Transverse colon (tissue), 4 donors: ENCODE measurements at regions not wholly inside any gene's neighbourhood (a gene's known extent, or its start where the extent isn't known, plus 50 kb on each side); places are given as distances from the start of the nearest gene placed in this dataset.

Source experiments
- DNase-seq: peaks from one replicate; pipeline ENCODE4 v3.0.0-alpha.2; 2019
- H3K27ac ChIP-seq, 4 donors: fragments of 200-600 bp; sonication (generic); 2 replicates each; pipeline ENCODE4 v1.5.1; 2016 to 2018; ENCODE audit warnings: inconsistent platforms in 4 of 4
- H3K27me3 ChIP-seq: fragments of 200-600 bp; sonication (generic); 2 replicates; pipeline ENCODE4 v1.5.1; 2017; ENCODE audit warnings: inconsistent platforms
- H3K36me3 ChIP-seq, 4 donors: fragments of 200-600 bp; sonication (generic); 2 replicates each; pipeline ENCODE4 v1.5.1; 2017 to 2019; ENCODE audit warnings: inconsistent platforms in 4 of 4
- H3K4me1 ChIP-seq, 4 donors: fragments of 200-600 bp; sonication (generic); 2 replicates each; pipeline ENCODE4 v1.5.1; 2017 to 2020; ENCODE audit warnings: inconsistent platforms in 4 of 4
- H3K4me3 ChIP-seq, 4 donors: fragments of 200-600 bp; sonication (generic); 1 replicate in 1 of 4; 2 replicates in 3 of 4; pipeline versions ENCODE4 v1.5.1 to v1.6.1; 2017 to 2019; ENCODE audit warnings: inconsistent platforms in 4 of 4
- H3K9me3 ChIP-seq, 2 donors: fragments of 200-600 bp; sonication (generic); 2 replicates each; pipeline ENCODE4 v1.5.1; 2017 to 2019; ENCODE audit warnings: inconsistent platforms in 2 of 2
- EP300 ChIP-seq: sonication (generic); formaldehyde crosslinking; IDR thresholded peaks from one replicate; pipeline ENCODE4 v1.6.1; 2017; ENCODE audit warnings: antibody characterized with exemption, low read depth
- POLR2A ChIP-seq: fragments of 450-650 bp; IDR thresholded peaks from one replicate; pipeline ENCODE4 v1.6.1; 2016; ENCODE audit warnings: antibody characterized with exemption, mild to moderate bottlenecking, moderate library complexity
- POLR2AphosphoS5 ChIP-seq, 3 donors: sonication (generic); formaldehyde crosslinking; IDR thresholded peaks; one replicate each; pipeline ENCODE4 v1.6.1; 2016; ENCODE audit warnings: antibody characterized with exemption in 3 of 3
- WGBS, 2 donors: methylation state at CpG; one replicate each; pipeline ENCODE4 v1.1.5; 2018; ENCODE audit warnings: low coverage in 1 of 2; 5-methylcytosine and 5-hydroxymethylcytosine counted together
- in situ Hi-C, 4 donors: fragments of 200-750 bp; cut with MboI; loops; one replicate each; pipeline versions ENCODE4 v1.15.0 to v1.15.1; 2017; ENCODE audit warnings: low sequenced_read_pairs in 3 of 4, low pct_ligation_motif_present in 1 of 4, low pct_unique_long_range_greater_than_20kb in 1 of 4
- intact Hi-C: fragments of 100-400 bp; cut with DNase I; formaldehyde crosslinking; loops from one replicate; pipeline ENCODE4 v1.15.1; 2023; ENCODE audit warnings: low total_unique reads
- TF ChIP-seq, protein P1 (sequence below), 5 experiments: fragments of 200-600 bp in 3 of 5; fragments of 450-650 bp in 2 of 5; sonication (generic) in 3 of 5; IDR thresholded peaks; 1 replicate in 2 of 5; 2 replicates in 3 of 5; pipeline ENCODE4 v1.5.1; 2016 to 2017; ENCODE audit warnings: antibody characterized with exemption in 5 of 5, inconsistent platforms in 3 of 5, mild to moderate bottlenecking in 2 of 5, moderate library complexity in 1 of 5

GRCh38 chr3:177811112-177811511, 613.8 kb upstream of the TBL1XR1 start:
- Histone ChIP-seq H3K36me3 (no peaks in the 10 kb centered on the region), H3K4me3 (no peak overlapping the region), H3K27ac (peak overlapping the region in 3 of 4 donors; percentile 12 to 47 (median 37)), H3K27me3 (no peaks in the 10 kb centered on the region), H3K4me1 (peaks cover 0 to 22% (median 0%) of the 10 kb centered on the region in 4 donors), H3K9me3 (no peaks in the 10 kb centered on the region)
- DNase-seq = no peak
- in situ Hi-C loops (no loop called here), intact Hi-C loops (loop anchor here (10.0 kb wide), 1 partner anchor 156 kb away; no protein-coding TSS in a partner anchor)
- WGBS, 2 donors = 81 to 85% methylated on average over 3 of the region's 3 CpGs
- TF ChIP-seq EP300 (no peak), POLR2AphosphoS5 (IDR thresholded peaks at IDR 0.05) (no peak), POLR2A (no peak)
- TF ChIP-seq, protein P1, sequence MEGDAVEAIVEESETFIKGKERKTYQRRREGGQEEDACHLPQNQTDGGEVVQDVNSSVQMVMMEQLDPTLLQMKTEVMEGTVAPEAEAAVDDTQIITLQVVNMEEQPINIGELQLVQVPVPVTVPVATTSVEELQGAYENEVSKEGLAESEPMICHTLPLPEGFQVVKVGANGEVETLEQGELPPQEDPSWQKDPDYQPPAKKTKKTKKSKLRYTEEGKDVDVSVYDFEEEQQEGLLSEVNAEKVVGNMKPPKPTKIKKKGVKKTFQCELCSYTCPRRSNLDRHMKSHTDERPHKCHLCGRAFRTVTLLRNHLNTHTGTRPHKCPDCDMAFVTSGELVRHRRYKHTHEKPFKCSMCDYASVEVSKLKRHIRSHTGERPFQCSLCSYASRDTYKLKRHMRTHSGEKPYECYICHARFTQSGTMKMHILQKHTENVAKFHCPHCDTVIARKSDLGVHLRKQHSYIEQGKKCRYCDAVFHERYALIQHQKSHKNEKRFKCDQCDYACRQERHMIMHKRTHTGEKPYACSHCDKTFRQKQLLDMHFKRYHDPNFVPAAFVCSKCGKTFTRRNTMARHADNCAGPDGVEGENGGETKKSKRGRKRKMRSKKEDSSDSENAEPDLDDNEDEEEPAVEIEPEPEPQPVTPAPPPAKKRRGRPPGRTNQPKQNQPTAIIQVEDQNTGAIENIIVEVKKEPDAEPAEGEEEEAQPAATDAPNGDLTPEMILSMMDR (IDR thresholded peaks at IDR 0.05) = no peak

DNA sequence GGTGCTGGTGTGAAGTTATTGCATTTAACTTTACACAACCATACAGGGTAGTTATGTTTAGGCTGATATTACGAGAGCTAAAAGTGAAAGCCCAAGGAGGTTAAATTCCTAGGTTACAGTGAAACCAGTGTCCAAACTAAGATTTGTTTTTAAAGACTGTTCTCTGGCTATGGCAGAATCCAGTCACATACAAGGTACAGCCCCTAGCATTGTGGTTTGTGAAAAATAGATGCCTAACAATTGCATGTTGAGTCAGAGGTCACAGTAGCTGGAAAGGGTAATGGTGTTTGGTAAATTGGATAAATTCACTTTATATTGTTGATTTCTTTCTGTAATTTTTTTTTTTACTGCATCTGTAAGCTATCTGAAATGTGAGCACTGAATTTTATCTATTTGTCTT, 614.6 kb upstream of the TBL1XR1 start:
- no peaks in the 10 kb centered on the region for H3K36me3 ChIP-seq
- H3K27ac ChIP-seq = peak overlapping the region in 2 of 4 donors; percentile 26 to 47
- intact Hi-C loops (loop anchor here (10.0 kb wide), 1 partner anchor 157 kb away; no protein-coding TSS in a partner anchor), in situ Hi-C loops (no loop called here)
- H3K27me3 ChIP-seq = no peaks in the 10 kb centered on the region
- DNase-seq = no peak
- H3K4me1 ChIP-seq = peaks cover 0 to 24% (median 0%) of the 10 kb centered on the region in 4 donors
- no peaks in the 10 kb centered on the region for H3K9me3 ChIP-seq
- 79 to 80% methylated on average over 1 of the region's 1 CpG for WGBS, 2 donors
- TF ChIP-seq POLR2AphosphoS5 (IDR thresholded peaks at IDR 0.05) = no peak
- no peak overlapping the region for H3K4me3 ChIP-seq

GRCh38 chr3:177812492-177812891, 615.2 kb upstream of the TBL1XR1 start:
- TF ChIP-seq POLR2A (no peak), EP300 (no peak), POLR2AphosphoS5 (IDR thresholded peaks at IDR 0.05) (no peak)
- TF ChIP-seq, protein P1 (IDR thresholded peaks at IDR 0.05) = no peak
- no peaks in the 10 kb centered on the region for H3K36me3 ChIP-seq
- in situ Hi-C loops = no loop called here
- no peaks in the 10 kb centered on the region for H3K27me3 ChIP-seq
- peaks cover 0 to 24% (median 0%) of the 10 kb centered on the region in 4 donors for H3K4me1 ChIP-seq
- no peak overlapping the region for H3K4me3 ChIP-seq
- intact Hi-C loops = loop anchor here (10.0 kb wide), 1 partner anchor 158 kb away; no protein-coding TSS in a partner anchor
- no peaks in the 10 kb centered on the region for H3K9me3 ChIP-seq
- no peak for DNase-seq
- WGBS, 2 donors = 81 to 97% methylated on average over 4 to 5 of the region's 5 CpGs
- H3K27ac ChIP-seq = peak overlapping the region in 2 of 4 donors; percentile 26 to 47

DNA sequence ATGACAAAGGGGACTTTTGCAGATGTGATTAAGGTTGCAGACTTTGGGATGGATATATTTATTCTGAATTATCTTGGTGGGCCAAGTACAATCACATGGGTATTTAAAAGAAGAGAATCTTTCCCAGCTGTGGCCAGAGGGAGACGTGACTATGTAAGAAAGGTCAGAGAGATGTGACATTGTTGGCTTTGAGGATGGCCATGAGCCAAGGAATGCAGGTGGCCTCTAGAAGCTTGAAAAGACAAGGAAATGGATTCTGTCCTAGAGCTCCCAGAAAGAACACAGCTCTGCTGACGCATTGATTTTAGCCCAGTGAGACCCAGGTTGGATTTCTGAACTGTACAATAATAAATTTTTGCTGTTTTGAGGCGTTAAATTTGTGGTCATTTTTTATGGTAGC, 616.0 kb upstream of the TBL1XR1 start:
- Histone ChIP-seq H3K27ac (peak overlapping the region in 2 of 4 donors; percentile 26 to 47), H3K36me3 (no peaks in the 10 kb centered on the region), H3K9me3 (no peaks in the 10 kb centered on the region), H3K4me1 (peaks cover 0 to 24% (median 0%) of the 10 kb centered on the region in 4 donors), H3K27me3 (no peaks in the 10 kb centered on the region), H3K4me3 (no peak overlapping the region)
- DNase-seq = no peak
- TF ChIP-seq POLR2A (no peak), EP300 (no peak), POLR2AphosphoS5 (IDR thresholded peaks at IDR 0.05) (no peak)
- TF ChIP-seq, protein P1 (IDR thresholded peaks at IDR 0.05) = no peak
- intact Hi-C loops = loop anchor here (10.0 kb wide), 1 partner anchor 159 kb away; no protein-coding TSS in a partner anchor
- in situ Hi-C loops = no loop called here
- 39 to 58% methylated on average over 3 of the region's 3 CpGs for WGBS, 2 donors
